HEK293T (cell line): ENCODE measurements at regions not wholly inside any gene's neighbourhood (a gene's known extent, or its start where the extent isn't known, plus 50 kb on each side); places are given as distances from the start of the nearest gene placed in this dataset.

Experiments
- BHLHE40 ChIP-seq: fragments of 450-650 bp; IDR thresholded peaks from 2 replicates; pipeline ENCODE4 v1.6.1; 2016; ENCODE audit warnings: mild to moderate bottlenecking, moderate library complexity, borderline replicate concordance
- FOXK2 ChIP-seq: fragments of 450-650 bp; IDR thresholded peaks from 2 replicates; pipeline ENCODE4 v1.6.1; 2016; ENCODE audit warnings: mild to moderate bottlenecking
- FOXM1 ChIP-seq: fragments of 450-650 bp; IDR thresholded peaks from 2 replicates; pipeline ENCODE4 v1.6.1; 2017; ENCODE audit warnings: mild to moderate bottlenecking, borderline replicate concordance
- L3MBTL2 ChIP-seq: fragments of 450-650 bp; conservative IDR thresholded peaks from 2 replicates; pipeline ENCODE4 v1.6.1; 2016; ENCODE audit warnings: mild to moderate bottlenecking
- SP1 ChIP-seq: fragments of 450-650 bp; IDR thresholded peaks from 2 replicates; pipeline ENCODE4 v1.6.1; 2017
- SUZ12 ChIP-seq: fragments of 450-650 bp; IDR thresholded peaks from 2 replicates; pipeline ENCODE4 v1.6.1; 2016; ENCODE audit warnings: mild to moderate bottlenecking
- TARDBP ChIP-seq: fragments of 450-650 bp; IDR thresholded peaks from 2 replicates; pipeline ENCODE4 v1.6.1; 2016
- ZNF384 ChIP-seq: fragments of 450-650 bp; IDR thresholded peaks from 2 replicates; pipeline ENCODE4 v1.6.1; 2016

DNA sequence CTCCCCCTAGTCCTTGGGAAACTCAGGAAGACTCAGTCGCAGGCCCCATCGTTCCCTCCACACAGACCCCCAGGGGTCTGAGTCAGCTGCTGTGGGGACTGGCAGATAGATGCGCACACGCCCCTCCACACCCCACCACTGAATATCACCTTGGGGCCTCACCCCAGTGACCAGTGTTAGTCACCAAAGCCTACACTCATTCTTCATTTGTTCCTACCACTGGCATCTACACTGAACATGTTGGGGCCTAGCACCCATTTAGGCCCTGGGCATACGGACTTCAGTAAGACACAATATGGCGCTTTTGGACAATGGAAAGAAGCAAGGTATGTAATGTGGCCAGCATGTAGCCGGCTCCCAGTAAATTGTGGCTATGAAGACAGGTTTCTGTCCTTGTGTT lies 154.1 kb upstream of the PJA1 start:
- TF ChIP-seq SUZ12 (no peak), ZNF384 (no peak), L3MBTL2 (no peak), FOXK2 (no peak), BHLHE40 (no peak), TARDBP (no peak), FOXM1 (no peak), SP1 (no peak)
